ENCODE measurements at regions not wholly inside any gene's neighbourhood (a gene's known extent, or its start where the extent isn't known, plus 50 kb on each side); places are given as distances from the start of the nearest gene placed in this dataset.

GRCh38 chr21:45593162-45594022 lies 50.1 kb upstream of the PCBP3 start:
- TF ChIP-seq, protein P1, sequence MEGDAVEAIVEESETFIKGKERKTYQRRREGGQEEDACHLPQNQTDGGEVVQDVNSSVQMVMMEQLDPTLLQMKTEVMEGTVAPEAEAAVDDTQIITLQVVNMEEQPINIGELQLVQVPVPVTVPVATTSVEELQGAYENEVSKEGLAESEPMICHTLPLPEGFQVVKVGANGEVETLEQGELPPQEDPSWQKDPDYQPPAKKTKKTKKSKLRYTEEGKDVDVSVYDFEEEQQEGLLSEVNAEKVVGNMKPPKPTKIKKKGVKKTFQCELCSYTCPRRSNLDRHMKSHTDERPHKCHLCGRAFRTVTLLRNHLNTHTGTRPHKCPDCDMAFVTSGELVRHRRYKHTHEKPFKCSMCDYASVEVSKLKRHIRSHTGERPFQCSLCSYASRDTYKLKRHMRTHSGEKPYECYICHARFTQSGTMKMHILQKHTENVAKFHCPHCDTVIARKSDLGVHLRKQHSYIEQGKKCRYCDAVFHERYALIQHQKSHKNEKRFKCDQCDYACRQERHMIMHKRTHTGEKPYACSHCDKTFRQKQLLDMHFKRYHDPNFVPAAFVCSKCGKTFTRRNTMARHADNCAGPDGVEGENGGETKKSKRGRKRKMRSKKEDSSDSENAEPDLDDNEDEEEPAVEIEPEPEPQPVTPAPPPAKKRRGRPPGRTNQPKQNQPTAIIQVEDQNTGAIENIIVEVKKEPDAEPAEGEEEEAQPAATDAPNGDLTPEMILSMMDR (IDR thresholded peaks at IDR 0.05): no peak
- no peak for TF ChIP-seq POLR2A (IDR thresholded peaks at IDR 0.05)

Measured in esophagus squamous epithelium (tissue), 4 donors.